Mesendoderm (in vitro differentiated cells): ENCODE measurements at regions not wholly inside any gene's neighbourhood (a gene's known extent, or its start where the extent isn't known, plus 50 kb on each side); places are given as distances from the start of the nearest gene placed in this dataset.
"Not testable (repeated sequence)": the region's sequence is repeated elsewhere in the genome, so short reads cannot be mapped to it uniquely, and the experiment has no call there.

ENCODE experiments used
- DNase-seq: peaks from one replicate; pipeline ENCODE4 v3.0.0; 2013
- H2AK5ac ChIP-seq: 2 replicates; pipeline ENCODE4 v1.6.1; 2013; ENCODE audit warnings: low read length, inconsistent platforms
- H2BK120ac ChIP-seq: 2 replicates; pipeline ENCODE4 v1.6.1; 2013; ENCODE audit warnings: low read depth, mild to moderate bottlenecking, low read length, moderate library complexity, mixed read lengths
- H2BK15ac ChIP-seq: replicated peaks from 2 replicates; pipeline ENCODE4 v1.6.1; 2013; ENCODE audit warnings: low read depth, mild to moderate bottlenecking, moderate library complexity
- H2BK5ac ChIP-seq: 2 replicates; pipeline ENCODE4 v1.6.1; 2013; ENCODE audit warnings: low read length, inconsistent platforms
- H3K18ac ChIP-seq: 2 replicates; pipeline ENCODE4 v1.6.1; 2013; ENCODE audit warnings: mild to moderate bottlenecking, low read length, mixed read lengths
- H3K23ac ChIP-seq: one replicate; pipeline ENCODE4 v1.6.1; 2013; ENCODE audit warnings: low read length
- H3K27ac ChIP-seq: 2 replicates; pipeline ENCODE4 v1.5.1; 2013; ENCODE audit warnings: low read depth, mild to moderate bottlenecking, inconsistent platforms, low read length, moderate library complexity
- H3K27me3 ChIP-seq: 2 replicates; pipeline ENCODE4 v1.6.1; 2013; ENCODE audit warnings: low read length, control low read depth, mild to moderate bottlenecking, inconsistent platforms; ENCODE audit not compliant: insufficient read depth, poor library complexity
- H3K36me3 ChIP-seq: 2 replicates; pipeline ENCODE4 v1.6.1; 2013; ENCODE audit warnings: low read length, inconsistent platforms; ENCODE audit not compliant: control insufficient read depth, insufficient read depth
- H3K4ac ChIP-seq: one replicate; pipeline ENCODE4 v1.6.1; 2013; ENCODE audit warnings: low read depth, mild to moderate bottlenecking, low read length, moderate library complexity
- H3K4me1 ChIP-seq: 2 replicates; pipeline ENCODE4 v1.6.1; 2013; ENCODE audit warnings: low read depth, low read length, inconsistent platforms; ENCODE audit not compliant: control insufficient read depth
- H3K4me2 ChIP-seq: 2 replicates; pipeline ENCODE4 v1.6.1; 2013; ENCODE audit warnings: low read length
- H3K4me3 ChIP-seq: 2 replicates; pipeline ENCODE4 v1.5.1; 2013; ENCODE audit warnings: mild to moderate bottlenecking, low read length
- H3K56ac ChIP-seq: one replicate; pipeline ENCODE4 v1.6.1; 2013; ENCODE audit warnings: low read length
- H3K79me1 ChIP-seq: 2 replicates; pipeline ENCODE4 v1.6.1; 2013; ENCODE audit warnings: low read length, inconsistent platforms
- H3K79me2 ChIP-seq: 2 replicates; pipeline ENCODE4 v1.6.1; 2013; ENCODE audit warnings: mild to moderate bottlenecking, low read length; ENCODE audit not compliant: control insufficient read depth, insufficient read depth
- H3K9ac ChIP-seq: 2 replicates; pipeline ENCODE4 v1.6.1; 2013; ENCODE audit warnings: low read length, inconsistent platforms
- H4K5ac ChIP-seq: one replicate; pipeline ENCODE4 v1.6.1; 2013; ENCODE audit warnings: low read length
- H4K8ac ChIP-seq: one replicate; pipeline ENCODE4 v1.6.1; 2013; ENCODE audit warnings: low read depth, mild to moderate bottlenecking, control low read depth, low read length, moderate library complexity
- WGBS: extraction: QIAGEN DNeasy Blood & Tissue Kit; methylation state at CpG from one replicate; pipeline ENCODE4 v1.1.7; 2013; ENCODE audit warnings: low lambda C conversion rate, missing lambda C conversion rate; ENCODE audit not compliant: insufficient coverage; ENCODE audit errors: extremely low coverage; 5-methylcytosine and 5-hydroxymethylcytosine counted together

GRCh38 chr12:47360771-47361388 is 281.1 kb upstream of the AMIGO2 start:
- Histone ChIP-seq H3K79me1 (no peaks in the 10 kb centered on the region), H2BK120ac (no peak overlapping the region), H3K79me2 (no peaks in the 10 kb centered on the region), H3K4me1 (peaks cover 7% of the 10 kb centered on the region), H3K23ac (no peak overlapping the region), H4K8ac (no peak overlapping the region), H3K36me3 (no peaks in the 10 kb centered on the region), H2AK5ac (no peak overlapping the region), H3K4me2 (no peak overlapping the region), H2BK15ac (no peak overlapping the region), H4K5ac (peak overlapping the region; percentile 26), H3K27ac (peak overlapping the region; percentile 5), H3K9ac (no peak overlapping the region), H3K4ac (no peak overlapping the region), H3K18ac (peak overlapping the region; percentile 89), H3K27me3 (no peaks in the 10 kb centered on the region), H2BK5ac (peak overlapping the region; percentile 75), H3K4me3 (no peak overlapping the region), H3K56ac (peak overlapping the region; percentile 66)
- no CpG with 5 or more reads among the region's 4 CpGs for WGBS
- peak; percentile 78 for DNase-seq

- no peak overlapping the region for H3K4me3 ChIP-seq
- H2AK5ac ChIP-seq = no peak overlapping the region
- H3K79me2 ChIP-seq = no peaks in the 10 kb centered on the region
- peaks cover 7% of the 10 kb centered on the region for H3K4me1 ChIP-seq
- H3K9ac ChIP-seq = no peak overlapping the region
- H4K5ac ChIP-seq = no peak overlapping the region
- no peak overlapping the region for H3K4me2 ChIP-seq
- H3K36me3 ChIP-seq = no peaks in the 10 kb centered on the region
- no peak overlapping the region for H3K56ac ChIP-seq
- no peak overlapping the region for H4K8ac ChIP-seq
- no peak overlapping the region for H3K23ac ChIP-seq
- H2BK15ac ChIP-seq = peak overlapping the region; percentile 98
- H3K79me1 ChIP-seq = no peaks in the 10 kb centered on the region
- H2BK5ac ChIP-seq = no peak overlapping the region
- no peaks in the 10 kb centered on the region for H3K27me3 ChIP-seq
- H2BK120ac ChIP-seq = no peak overlapping the region
- DNase-seq = no peak
- H3K4ac ChIP-seq = no peak overlapping the region
- WGBS = no CpG with 5 or more reads among the region's 1 CpG
- H3K18ac ChIP-seq = peak overlapping the region; percentile 80
- no peak overlapping the region for H3K27ac ChIP-seq
Measured at GRCh38 chr12:47360093-47360480, 280.3 kb upstream of the AMIGO2 start.

- no peak overlapping the region for H4K8ac ChIP-seq
- DNase-seq = no peak
- H4K5ac ChIP-seq = no peak overlapping the region
- no peak overlapping the region for H2BK120ac ChIP-seq
- no peaks in the 10 kb centered on the region for H3K79me2 ChIP-seq
- H3K18ac ChIP-seq = no peak overlapping the region
- no peaks in the 10 kb centered on the region for H3K79me1 ChIP-seq
- H3K4ac ChIP-seq = no peak overlapping the region
- H2BK5ac ChIP-seq = no peak overlapping the region
- H3K4me1 ChIP-seq = peaks cover 7% of the 10 kb centered on the region
- no CpG with 5 or more reads among the region's 7 CpGs for WGBS
- peak overlapping the region; percentile 98 for H2BK15ac ChIP-seq
- H3K36me3 ChIP-seq = no peaks in the 10 kb centered on the region
- no peak overlapping the region for H3K56ac ChIP-seq
- no peak overlapping the region for H3K4me2 ChIP-seq
- H3K27ac ChIP-seq = no peak overlapping the region
- no peak overlapping the region for H3K9ac ChIP-seq
- no peak overlapping the region for H3K4me3 ChIP-seq
- H3K27me3 ChIP-seq = no peaks in the 10 kb centered on the region
- no peak overlapping the region for H3K23ac ChIP-seq
- no peak overlapping the region for H2AK5ac ChIP-seq
Measured at GRCh38 chr12:47359310-47360092, 279.7 kb upstream of the AMIGO2 start.

DNA sequence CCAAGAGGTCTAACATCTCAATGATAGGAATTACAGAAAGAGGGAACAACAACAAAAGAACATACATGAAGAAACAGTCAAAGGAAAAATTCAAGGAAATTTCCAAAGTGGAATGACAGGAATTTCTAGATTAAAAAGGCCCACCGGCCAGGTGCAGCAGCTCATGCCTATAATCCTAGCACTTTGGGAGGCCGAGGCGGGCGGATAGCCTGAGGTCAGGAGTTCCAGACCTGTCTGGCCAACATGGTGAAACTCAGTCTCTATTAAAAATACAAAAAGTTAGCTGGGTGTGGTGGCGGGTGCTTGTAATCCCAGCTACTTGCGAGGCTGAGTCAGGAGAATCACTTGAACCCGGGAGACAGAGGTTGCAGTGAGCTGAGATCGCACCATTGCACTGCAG is 277.2 kb upstream of the AMIGO2 start:
- not testable (repeated sequence) for H3K27me3 ChIP-seq, H4K8ac ChIP-seq, H3K36me3 ChIP-seq, H3K4me2 ChIP-seq, H3K9ac ChIP-seq, H3K56ac ChIP-seq, H3K79me1 ChIP-seq, H3K4ac ChIP-seq, H2AK5ac ChIP-seq, H4K5ac ChIP-seq, H3K23ac ChIP-seq, DNase-seq, H2BK120ac ChIP-seq, H2BK5ac ChIP-seq, H2BK15ac ChIP-seq, H3K79me2 ChIP-seq, H3K4me3 ChIP-seq, H3K18ac ChIP-seq, H3K4me1 ChIP-seq, H3K27ac ChIP-seq
- WGBS = no CpG with 5 or more reads among the region's 8 CpGs

DNA sequence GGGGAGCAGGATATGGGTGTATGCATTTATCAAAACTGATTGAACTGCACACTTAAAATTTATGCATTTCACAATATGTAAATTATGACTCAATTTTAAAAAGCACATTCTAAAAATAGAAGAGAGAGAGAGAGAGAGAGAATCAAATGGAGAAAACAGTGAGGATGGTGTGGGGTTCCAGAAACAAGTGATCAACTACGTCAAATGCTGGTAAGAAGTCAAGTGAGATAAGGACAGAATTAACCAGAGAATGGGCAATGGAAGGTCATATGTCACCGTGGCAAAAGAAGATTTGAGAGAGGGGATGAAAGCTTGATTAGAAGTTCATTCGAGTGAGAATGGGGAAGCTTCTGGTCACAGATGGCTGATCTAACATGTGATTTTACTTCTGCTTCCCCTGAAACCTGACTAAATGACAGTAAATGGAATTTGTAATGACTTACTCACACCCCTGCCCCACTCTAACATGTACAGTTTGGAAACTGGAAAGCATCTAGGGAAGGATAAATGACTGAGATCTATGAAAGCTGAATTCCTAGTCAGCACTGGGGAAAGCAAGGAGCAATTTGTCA is 276.5 kb upstream of the AMIGO2 start:
- Histone ChIP-seq H3K4ac (no peak overlapping the region), H3K9ac (no peak overlapping the region), H2AK5ac (no peak overlapping the region), H3K18ac (no peak overlapping the region), H3K56ac (no peak overlapping the region), H3K4me3 (no peak overlapping the region), H3K4me1 (peaks cover 4% of the 10 kb centered on the region), H3K4me2 (no peak overlapping the region), H4K8ac (no peak overlapping the region), H4K5ac (no peak overlapping the region), H3K23ac (no peak overlapping the region), H3K27ac (no peak overlapping the region), H3K27me3 (no peaks in the 10 kb centered on the region), H2BK5ac (no peak overlapping the region), H3K79me2 (no peaks in the 10 kb centered on the region), H3K79me1 (no peaks in the 10 kb centered on the region), H2BK15ac (no peak overlapping the region), H2BK120ac (no peak overlapping the region), H3K36me3 (no peaks in the 10 kb centered on the region)
- no CpG with 5 or more reads among the region's 3 CpGs for WGBS
- no peak for DNase-seq
